ENCODE measurements at regions not wholly inside any gene's neighbourhood (a gene's known extent, or its start where the extent isn't known, plus 50 kb on each side); places are given as distances from the start of the nearest gene placed in this dataset.

- TF ChIP-seq CTCF (IDR thresholded peaks at IDR 0.05) (no peak), POLR2A (IDR thresholded peaks at IDR 0.05) (no peak)
Observed at GRCh38 chr12:111214401-111214800, 154.5 kb downstream of the PHETA1 start.

Measured in heart left ventricle (tissue), 13 donors.